Heart right ventricle (tissue), 16 donors: ENCODE measurements at regions not wholly inside any gene's neighbourhood (a gene's known extent, or its start where the extent isn't known, plus 50 kb on each side); places are given as distances from the start of the nearest gene placed in this dataset.

Source experiments
- ATAC-seq, 8 donors: fragments of 200-7000 bp; cut with Tn5 transposase; one replicate each; pipeline ENCODE4 v1.9.1; 2020; ENCODE audit warnings: mild to moderate bottlenecking in 8 of 8, moderate library complexity in 8 of 8, moderate number of reproducible peaks in 1 of 8
- DNase-seq, 2 donors: peaks; one replicate each; pipeline ENCODE4 v3.0.0-alpha.2; 2020
- H3K27ac ChIP-seq, 10 donors: fragments of 200-600 bp; sonication (generic) in 2 of 10; one replicate each; pipeline versions ENCODE4 v1.5.0 to v1.8.0; 2020 to 2022; ENCODE audit warnings: mild to moderate bottlenecking in 3 of 10
- H3K27me3 ChIP-seq, 7 donors: fragments of 200-600 bp; one replicate each; pipeline ENCODE4 v1.8.0; 2021 to 2022; ENCODE audit warnings: mild to moderate bottlenecking in 2 of 7
- H3K36me3 ChIP-seq, 9 donors: fragments of 200-600 bp; sonication (generic) in 1 of 9; one replicate each; pipeline versions ENCODE4 v1.5.0 to v1.8.0; 2020 to 2022; ENCODE audit warnings: mild to moderate bottlenecking in 2 of 9
- H3K4me1 ChIP-seq, 9 donors: fragments of 200-600 bp; sonication (generic) in 1 of 9; one replicate each; pipeline versions ENCODE4 v1.5.0 to v1.8.0; 2020 to 2022; ENCODE audit warnings: mild to moderate bottlenecking in 4 of 9
- H3K4me3 ChIP-seq, 10 donors: fragments of 200-600 bp; sonication (generic) in 2 of 10; one replicate each; pipeline versions ENCODE4 v1.5.0 to v1.8.0; 2020 to 2022; ENCODE audit warnings: mild to moderate bottlenecking in 7 of 10, moderate library complexity in 2 of 10
- H3K9me3 ChIP-seq, 11 donors: fragments of 200-600 bp in 10 of 11; sonication (generic) in 2 of 11; one replicate each; pipeline versions ENCODE4 v1.5.0 to v1.8.0; 2013 to 2022; ENCODE audit warnings: mild to moderate bottlenecking in 2 of 11, control low read depth in 1 of 11, moderate library complexity in 1 of 11
- CTCF ChIP-seq, 9 donors: fragments of 200-600 bp; sonication (generic) in 2 of 9; IDR thresholded peaks; one replicate each; pipeline versions ENCODE4 v1.5.0 to v1.8.0; 2021 to 2022; ENCODE audit warnings: antibody characterized with exemption in 9 of 9, mild to moderate bottlenecking in 5 of 9, moderate library complexity in 1 of 9
- WGBS, 2 donors: extraction: QIAGEN DNeasy Blood & Tissue Kit; methylation state at CpG; one replicate each; pipeline ENCODE4 v1.1.7; 2013; ENCODE audit warnings: inconsistent platforms in 1 of 2; 5-methylcytosine and 5-hydroxymethylcytosine counted together
- intact Hi-C, 10 donors: fragments of 100-400 bp; cut with DNase I; formaldehyde crosslinking; loops; one replicate each; pipeline versions ENCODE4 v1.11.1 to v1.14.2; 2022
- donor health status: Arrhythmogenic right ventricular cardiomyopathy.
- donor health status: ischemic (EF 13 %, LVEDD 7.1; RV severe dilation, severe dysfunction).
- donor health status: healthy with polysubstance abuse.
- donor health status: DM: no; HTN: yes; CAD: no.
- donor health status: DM: no; HTN: no; CAD: no.
- donor health status: ischemic (EF 25% LVEDD 6.9; RV normal size, moderate dysfunction).
- donor health status: ischemic (EF 25% LVEDD 5.7; RV mildly dilated, moderate dysfunction).
- donor health status: healthy.
- donor health status: DM: yes; HTN: yes; CAD: no.
- donor health status: Ischemic cardiomyopathy.
- donor health status: ischemic (EF 35%, LVEDD 5.7; RV mildly dilated, moderate dysfunction).
- donor health status: nonischemic (EF 11% LVEDD 7.7; RV severe dilation, severe dysfunction).
- donor health status: DM: yes; HTN: yes; CAD: no.
- donor health status: PGD.
- donor health status: ischemic (EF 29% LVEDD 5.4; RV normal size, mild dysfunction).
- donor health status: nonischemic (EF 23%, LVEDD 6.1; RV moderate dilation, normal function).

GRCh38 chr15:31782016-31782783, 248.1 kb upstream of the CHRNA7 start:
- H3K27me3 ChIP-seq, result no peaks in the 10 kb centered on the region
- no peaks in the 10 kb centered on the region for H3K36me3 ChIP-seq
- no peaks in the 10 kb centered on the region for H3K4me1 ChIP-seq
- DNase-seq, result no peak
- intact Hi-C loops, result loop anchor here in 1 of 10 donors (10.0 kb wide), 1 partner anchor 63 kb away; no protein-coding TSS in a partner anchor
- no peak for ATAC-seq
- no peaks in the 10 kb centered on the region for H3K9me3 ChIP-seq
- no peak for TF ChIP-seq CTCF (IDR thresholded peaks at IDR 0.05)
- 74 to 82% methylated on average over 9 of the region's 9 CpGs for WGBS, 2 donors
- no peak overlapping the region for H3K4me3 ChIP-seq
- no peak overlapping the region for H3K27ac ChIP-seq

- no peaks in the 10 kb centered on the region for H3K36me3 ChIP-seq
- no peak overlapping the region for H3K4me3 ChIP-seq
- no peak overlapping the region for H3K27ac ChIP-seq
- no peaks in the 10 kb centered on the region for H3K27me3 ChIP-seq
- no peak for DNase-seq
- H3K4me1 ChIP-seq, result no peaks in the 10 kb centered on the region
- TF ChIP-seq CTCF (IDR thresholded peaks at IDR 0.05), result no peak
- 64 to 67% methylated on average over 3 of the region's 3 CpGs for WGBS, 2 donors
- intact Hi-C loops, result loop anchor here in 1 of 10 donors (10.0 kb wide), 1 partner anchor 62 kb away; no protein-coding TSS in a partner anchor
- no peaks in the 10 kb centered on the region for H3K9me3 ChIP-seq
- no peak for ATAC-seq
These were observed 247.4 kb upstream of the CHRNA7 start for GRCh38 chr15:31782951-31783350.

GRCh38 chr15:31786360-31786759, 244.0 kb upstream of the CHRNA7 start:
- ATAC-seq, result no peak
- H3K36me3 ChIP-seq, result no peaks in the 10 kb centered on the region
- H3K9me3 ChIP-seq, result no peaks in the 10 kb centered on the region
- H3K27me3 ChIP-seq, result no peaks in the 10 kb centered on the region
- H3K4me3 ChIP-seq, result no peak overlapping the region
- no peak for TF ChIP-seq CTCF (IDR thresholded peaks at IDR 0.05)
- intact Hi-C loops, result loop anchor here in 1 of 10 donors (10.0 kb wide), 1 partner anchor 58 kb away; no protein-coding TSS in a partner anchor
- 89 to 91% methylated on average over 4 of the region's 4 CpGs for WGBS, 2 donors
- no peak for DNase-seq
- no peaks in the 10 kb centered on the region for H3K4me1 ChIP-seq
- H3K27ac ChIP-seq, result no peak overlapping the region

- ATAC-seq, result no peak
- Histone ChIP-seq H3K27me3 (no peaks in the 10 kb centered on the region), H3K9me3 (no peaks in the 10 kb centered on the region), H3K4me1 (no peaks in the 10 kb centered on the region), H3K36me3 (no peaks in the 10 kb centered on the region), H3K4me3 (no peak overlapping the region), H3K27ac (no peak overlapping the region)
- WGBS, 2 donors, result 51 to 76% methylated on average over 3 of the region's 3 CpGs
- no peak for TF ChIP-seq CTCF (IDR thresholded peaks at IDR 0.05)
- DNase-seq, result no peak
- intact Hi-C loops, result loop anchor here in 1 of 10 donors (10.0 kb wide), 1 partner anchor 57 kb away; no protein-coding TSS in a partner anchor
These were observed 242.2 kb upstream of the CHRNA7 start for GRCh38 chr15:31788104-31788503.
